Stimulated activated effector memory CD8-positive, alpha-beta T cell treated with anti-CD3 and anti-CD28 coated beads, Interleukin-12 subunit alpha, Interleukin-12 subunit beta, amount 100 ng/mL, for 72 hours (primary cell): ENCODE measurements at regions not wholly inside any gene's neighbourhood (a gene's known extent, or its start where the extent isn't known, plus 50 kb on each side); places are given as distances from the start of the nearest gene placed in this dataset.

ENCODE experiments used
- ATAC-seq: fragments of 150-1000 bp; cut with Tn5 transposase; 2 replicates; pipeline ENCODE4 v1.10.0; 2021
- DNase-seq, 2 donors: peaks; one replicate each; pipeline ENCODE4 v3.0.0; 2021 to 2022; ENCODE audit warnings: low spot score in 2 of 2
- H3K27ac Mint-ChIP-seq: one replicate; pipeline ENCODE4 v1.8.0; 2022; ENCODE audit warnings: mild to moderate bottlenecking, mixed read lengths
- H3K36me3 Mint-ChIP-seq: one replicate; pipeline ENCODE4 v1.8.0; 2022; ENCODE audit warnings: mild to moderate bottlenecking, mixed read lengths
- H3K4me1 Mint-ChIP-seq: one replicate; pipeline ENCODE4 v1.8.0; 2022; ENCODE audit warnings: mixed read lengths
- H3K4me3 Mint-ChIP-seq: one replicate; pipeline ENCODE4 v1.8.0; 2022; ENCODE audit warnings: mild to moderate bottlenecking, mixed read lengths
- H3K9me3 Mint-ChIP-seq: one replicate; pipeline ENCODE4 v1.8.0; 2022; ENCODE audit warnings: mixed read lengths

DNA sequence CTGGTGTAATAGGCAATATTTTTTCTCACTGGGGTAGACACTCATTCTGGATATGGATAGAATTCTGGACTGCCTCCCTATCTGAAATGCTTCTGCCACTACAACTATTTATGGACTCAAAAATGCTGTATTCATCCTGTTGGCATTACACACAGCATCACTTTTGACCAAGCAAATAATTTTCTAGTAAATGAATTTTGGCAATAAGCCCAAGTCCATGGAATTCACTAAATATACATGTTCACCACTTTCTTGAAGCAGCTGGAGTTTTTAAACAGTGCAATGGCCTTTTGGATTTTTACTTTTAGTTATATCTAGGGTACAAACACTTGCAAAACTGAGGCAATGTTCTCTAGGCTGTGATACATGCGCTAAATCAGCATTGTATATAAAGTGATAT is 724.9 kb upstream of the EDIL3 start:
- Mint-ChIP-seq H3K4me1 (no peaks in the 10 kb centered on the region), H3K4me3 (no peak overlapping the region), H3K9me3 (peaks cover 5% of the 10 kb centered on the region), H3K36me3 (no peaks in the 10 kb centered on the region), H3K27ac (no peak overlapping the region)
- ATAC-seq (no peak), DNase-seq (no peak)

DNA sequence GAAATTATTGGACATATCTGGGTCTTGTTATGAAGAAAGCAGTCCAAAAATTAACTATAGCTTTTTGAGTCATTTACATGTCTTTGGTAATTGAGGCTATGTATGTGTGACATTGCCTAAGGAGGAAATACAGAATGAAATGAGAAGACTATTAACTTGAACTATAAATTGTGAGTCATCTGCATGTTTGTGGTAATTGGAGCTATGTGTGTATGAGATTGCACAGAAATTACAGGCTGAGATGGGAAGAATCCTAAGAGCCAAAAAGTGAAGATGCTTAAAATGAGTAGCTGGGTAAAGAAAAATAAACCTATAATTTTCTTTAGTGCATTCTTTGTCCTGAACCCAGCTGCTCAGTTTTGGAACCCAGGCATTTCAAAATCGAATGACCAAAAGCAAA is 747.6 kb upstream of the EDIL3 start:
- ATAC-seq (no peak), DNase-seq (no peak)
- no peaks in the 10 kb centered on the region for H3K36me3 Mint-ChIP-seq
- H3K4me1 Mint-ChIP-seq: no peaks in the 10 kb centered on the region
- H3K9me3 Mint-ChIP-seq: peaks cover 14% of the 10 kb centered on the region
- no peak overlapping the region for H3K4me3 Mint-ChIP-seq
- H3K27ac Mint-ChIP-seq: no peak overlapping the region

DNA sequence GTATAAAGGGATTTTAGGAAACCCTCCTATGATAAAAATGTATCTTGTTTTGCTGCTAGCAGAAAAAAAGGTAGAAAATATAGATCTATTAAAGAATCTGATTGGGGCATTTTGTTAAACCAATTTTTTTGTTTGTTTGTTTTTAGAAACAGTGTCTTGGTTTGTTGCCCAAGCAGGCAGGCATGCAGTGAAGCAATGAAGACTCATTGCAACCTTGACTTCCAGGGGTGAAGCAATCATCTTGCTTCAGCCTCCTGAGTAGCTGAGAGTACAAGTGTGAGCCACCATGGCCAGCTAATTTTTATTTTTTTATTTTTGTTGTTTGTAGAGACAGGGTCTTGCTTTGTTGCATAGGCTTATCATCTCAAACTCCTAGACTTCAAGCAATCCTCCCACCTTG is 755.8 kb upstream of the EDIL3 start:
- H3K4me3 Mint-ChIP-seq: no peak overlapping the region
- no peak for ATAC-seq

DNA sequence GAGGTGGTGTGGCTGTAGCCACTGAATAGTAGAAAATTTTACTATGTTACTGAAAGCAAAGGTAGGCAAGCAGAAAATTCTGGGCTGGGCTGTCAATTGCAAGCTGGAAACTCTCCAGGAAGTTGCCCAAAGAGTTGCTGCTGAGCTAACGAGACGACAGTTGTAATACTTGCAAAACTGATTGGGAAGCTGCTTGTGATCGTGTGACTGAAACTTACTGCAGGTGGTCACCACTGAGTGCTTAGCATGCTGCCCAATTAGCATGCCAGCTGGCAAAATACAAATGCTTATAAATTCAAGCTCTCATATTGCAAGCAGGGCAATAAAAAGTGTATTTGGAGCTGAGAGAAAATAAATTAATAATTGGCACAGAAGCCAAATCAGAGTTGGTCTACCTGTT is 758.5 kb upstream of the EDIL3 start:
- DNase-seq (no peak), ATAC-seq (no peak)
- H3K4me3 Mint-ChIP-seq: no peak overlapping the region
- H3K9me3 Mint-ChIP-seq: peaks cover 2% of the 10 kb centered on the region
- H3K27ac Mint-ChIP-seq: no peak overlapping the region
- no peaks in the 10 kb centered on the region for H3K4me1 Mint-ChIP-seq
- H3K36me3 Mint-ChIP-seq: no peaks in the 10 kb centered on the region

More for the DNA sequence above, 755.8 kb upstream of the EDIL3 start:
- no peak overlapping the region for H3K27ac Mint-ChIP-seq
- no peaks in the 10 kb centered on the region for H3K36me3 Mint-ChIP-seq
- peaks cover 8% of the 10 kb centered on the region for H3K9me3 Mint-ChIP-seq
- H3K4me1 Mint-ChIP-seq: no peaks in the 10 kb centered on the region
- DNase-seq: no peak

DNA sequence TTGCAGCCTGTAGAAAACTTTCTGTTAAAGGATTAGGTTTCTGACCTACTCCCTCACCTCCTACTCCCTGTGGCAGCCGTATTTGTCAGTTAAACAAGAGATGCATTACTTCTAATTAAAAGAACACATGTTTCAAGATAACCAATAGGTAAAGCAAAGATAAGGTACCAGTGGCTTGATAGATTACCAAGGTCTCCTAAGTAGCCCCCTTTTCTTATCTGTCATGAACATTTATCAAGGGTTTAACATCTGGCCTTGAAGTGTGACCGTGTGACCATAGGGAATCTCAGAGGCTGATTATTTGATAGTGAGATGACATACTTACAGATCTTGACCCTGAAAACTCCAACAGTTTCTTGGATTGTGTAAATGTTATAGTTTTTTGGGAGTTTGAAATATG is 764.0 kb upstream of the EDIL3 start:
- Mint-ChIP-seq H3K9me3 (peaks cover 3% of the 10 kb centered on the region), H3K4me1 (no peaks in the 10 kb centered on the region), H3K27ac (no peak overlapping the region), H3K36me3 (no peaks in the 10 kb centered on the region), H3K4me3 (no peak overlapping the region)
- no peak for ATAC-seq
- no peak for DNase-seq

DNA sequence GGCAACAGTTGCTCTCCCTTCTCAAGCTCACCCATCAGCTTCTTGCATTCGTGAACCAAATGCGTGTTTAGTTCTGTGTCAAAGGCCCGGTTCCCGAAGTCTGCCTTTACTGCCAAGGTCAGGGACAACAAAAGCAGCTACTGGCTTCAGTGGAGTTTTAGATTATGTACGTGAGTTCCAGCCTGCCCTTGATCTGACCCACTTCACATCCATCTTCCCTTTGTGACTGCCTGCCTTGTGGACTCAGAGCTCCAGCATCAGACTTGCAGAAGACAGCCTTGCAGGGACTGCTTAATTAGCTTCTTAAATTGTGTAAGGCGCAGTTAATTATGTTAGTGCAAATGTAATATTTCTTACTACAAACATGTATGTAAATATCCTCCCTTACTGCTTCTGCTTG is 774.7 kb upstream of the EDIL3 start:
- no peaks in the 10 kb centered on the region for H3K36me3 Mint-ChIP-seq
- H3K9me3 Mint-ChIP-seq: no peaks in the 10 kb centered on the region
- no peaks in the 10 kb centered on the region for H3K4me1 Mint-ChIP-seq
- no peak overlapping the region for H3K27ac Mint-ChIP-seq
- no peak overlapping the region for H3K4me3 Mint-ChIP-seq
- no peak for ATAC-seq
- no peak for DNase-seq

DNA sequence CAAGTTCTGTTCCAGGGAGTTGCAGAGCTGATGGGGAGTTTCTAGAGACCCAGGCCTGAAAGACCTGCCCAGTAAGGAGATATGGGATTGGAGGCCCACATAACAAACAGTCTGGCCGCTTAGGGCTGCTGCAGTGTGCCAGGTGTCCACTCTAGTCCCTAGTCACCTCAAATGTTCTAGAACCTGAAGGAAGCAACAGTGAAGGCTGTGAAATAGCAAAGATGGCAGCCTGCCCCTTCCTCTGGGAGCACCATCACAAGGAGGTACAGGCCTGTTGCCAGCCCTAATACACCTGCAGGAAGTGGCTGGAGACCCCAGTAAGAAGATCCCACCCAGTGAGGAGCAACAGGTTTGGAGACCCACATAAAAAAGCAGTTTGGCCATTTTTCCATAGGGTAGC is 783.8 kb upstream of the EDIL3 start:
- Mint-ChIP-seq H3K27ac (no peak overlapping the region), H3K9me3 (peaks cover 13% of the 10 kb centered on the region), H3K36me3 (no peaks in the 10 kb centered on the region), H3K4me3 (no peak overlapping the region), H3K4me1 (no peaks in the 10 kb centered on the region)
- ATAC-seq: peak; percentile 13
- DNase-seq: no peak

DNA sequence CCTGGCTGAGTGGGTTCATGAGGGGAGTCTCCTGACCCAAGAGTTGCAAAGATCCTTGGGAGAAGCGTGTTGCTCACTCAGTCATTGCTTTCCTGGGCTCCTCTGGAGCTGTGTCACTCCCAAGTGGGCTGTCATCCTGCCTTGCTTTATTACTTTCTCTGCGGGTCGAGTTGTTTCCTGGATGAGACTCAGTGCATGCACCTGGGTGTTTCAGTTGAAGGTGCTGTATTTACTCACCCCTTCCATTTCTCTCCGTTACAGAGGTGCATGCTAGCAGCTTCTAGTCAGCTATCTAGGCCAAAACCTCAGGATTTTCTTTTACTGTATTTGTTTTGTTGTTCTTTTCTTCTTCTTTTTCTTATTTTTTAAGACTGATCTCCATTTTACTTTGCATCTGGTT is 785.5 kb upstream of the EDIL3 start:
- Mint-ChIP-seq H3K4me1 (no peaks in the 10 kb centered on the region), H3K9me3 (peaks cover 12% of the 10 kb centered on the region), H3K36me3 (no peaks in the 10 kb centered on the region), H3K4me3 (no peak overlapping the region), H3K27ac (no peak overlapping the region)
- ATAC-seq: no peak
- no peak for DNase-seq

DNA sequence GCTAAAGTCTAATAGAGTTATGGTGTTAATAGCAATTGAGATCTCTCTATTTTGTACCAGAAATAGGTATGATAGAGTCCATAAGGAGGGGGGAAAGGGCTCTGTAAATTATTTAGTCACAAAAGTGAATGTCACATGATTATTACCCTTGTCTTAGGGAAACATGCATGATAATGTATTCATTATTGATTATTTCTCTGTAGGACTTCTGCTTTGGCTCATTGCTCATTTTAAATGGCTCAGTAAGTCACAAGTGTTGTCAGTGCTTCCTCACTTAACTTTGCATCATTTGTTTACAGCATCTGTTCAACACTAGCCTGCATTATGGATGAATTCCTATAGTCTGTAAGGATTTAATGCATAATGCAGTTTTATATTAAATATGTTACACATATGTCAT is 788.8 kb upstream of the EDIL3 start:
- Mint-ChIP-seq H3K4me3 (no peak overlapping the region), H3K27ac (no peak overlapping the region)

DNA sequence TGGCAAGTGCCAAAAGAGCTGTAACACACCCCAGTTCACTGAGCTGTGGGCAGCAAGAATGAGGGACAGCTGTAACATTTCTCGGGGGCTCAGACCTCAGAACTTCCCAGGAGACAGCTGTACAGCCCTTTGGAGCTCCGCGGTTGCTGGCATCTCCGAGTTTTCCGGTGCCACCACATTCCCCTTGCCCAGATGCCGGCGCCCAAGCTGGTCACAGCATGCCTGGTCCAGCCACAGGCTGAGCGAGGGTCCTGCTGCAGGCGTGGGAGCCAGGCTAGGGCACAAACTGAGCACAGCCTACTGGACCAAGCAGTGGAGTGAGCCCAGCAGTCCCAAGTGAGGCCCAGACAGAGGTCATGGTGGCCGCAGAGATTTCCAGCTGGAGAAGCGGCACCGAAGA is 797.7 kb upstream of the EDIL3 start:
- DNase-seq (no peak), ATAC-seq (no peak)
- no peaks in the 10 kb centered on the region for H3K36me3 Mint-ChIP-seq
- no peak overlapping the region for H3K27ac Mint-ChIP-seq
- H3K4me3 Mint-ChIP-seq: no peak overlapping the region
- peaks cover under 1% of the 10 kb centered on the region for H3K9me3 Mint-ChIP-seq
- no peaks in the 10 kb centered on the region for H3K4me1 Mint-ChIP-seq

More for the DNA sequence above, 788.8 kb upstream of the EDIL3 start:
- Mint-ChIP-seq H3K4me1 (no peaks in the 10 kb centered on the region), H3K36me3 (no peaks in the 10 kb centered on the region), H3K9me3 (peaks cover 10% of the 10 kb centered on the region)
- ATAC-seq (no peak), DNase-seq (no peak)

DNA sequence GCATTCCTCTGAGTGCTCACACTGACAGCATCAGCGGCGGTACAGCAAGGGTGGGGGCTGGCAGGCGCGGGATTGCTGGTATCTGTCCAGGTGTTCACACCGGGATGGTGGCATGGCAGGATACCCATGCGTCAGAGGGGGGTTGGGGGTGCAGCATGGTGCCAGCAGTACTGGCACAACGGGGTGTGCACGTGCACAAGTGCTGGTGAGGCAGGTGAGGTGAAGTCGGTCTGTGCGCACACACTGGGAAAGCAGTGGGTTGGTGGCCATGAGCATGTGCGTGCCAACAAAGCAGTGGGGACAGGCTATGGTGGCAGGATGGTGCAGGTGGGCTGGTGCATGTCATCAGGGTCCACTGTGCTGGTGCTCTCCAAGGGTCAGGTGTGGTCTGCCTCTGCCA is 819.6 kb upstream of the EDIL3 start:
- H3K36me3 Mint-ChIP-seq: no peaks in the 10 kb centered on the region

DNA sequence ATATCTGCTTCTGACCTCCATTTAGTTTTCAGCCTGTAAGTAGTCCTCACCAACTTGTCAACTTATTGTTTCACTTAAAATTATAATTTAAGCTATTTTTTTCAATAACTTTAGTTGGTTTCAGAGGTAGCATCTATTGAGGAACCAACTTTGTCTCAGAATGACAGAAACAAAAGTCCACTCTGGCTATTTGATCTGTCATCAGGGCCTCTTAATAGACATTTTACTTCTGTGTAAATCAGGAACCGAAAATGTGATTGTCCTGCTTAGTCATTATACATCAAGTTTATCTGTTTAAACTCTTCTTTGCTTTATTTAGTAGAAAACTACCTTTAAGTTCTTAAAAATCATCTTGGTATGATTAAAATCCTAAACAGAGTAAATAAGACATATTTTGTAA is 820.8 kb upstream of the EDIL3 start:
- Mint-ChIP-seq H3K9me3 (peaks cover 11% of the 10 kb centered on the region), H3K4me3 (no peak overlapping the region), H3K36me3 (no peaks in the 10 kb centered on the region), H3K27ac (no peak overlapping the region), H3K4me1 (no peaks in the 10 kb centered on the region)
- ATAC-seq (no peak), DNase-seq (no peak)

More for the DNA sequence above, 819.6 kb upstream of the EDIL3 start:
- no peaks in the 10 kb centered on the region for H3K4me1 Mint-ChIP-seq
- no peak overlapping the region for H3K4me3 Mint-ChIP-seq
- H3K27ac Mint-ChIP-seq: no peak overlapping the region
- no peak for ATAC-seq
- peaks cover 11% of the 10 kb centered on the region for H3K9me3 Mint-ChIP-seq
- DNase-seq: no peak

DNA sequence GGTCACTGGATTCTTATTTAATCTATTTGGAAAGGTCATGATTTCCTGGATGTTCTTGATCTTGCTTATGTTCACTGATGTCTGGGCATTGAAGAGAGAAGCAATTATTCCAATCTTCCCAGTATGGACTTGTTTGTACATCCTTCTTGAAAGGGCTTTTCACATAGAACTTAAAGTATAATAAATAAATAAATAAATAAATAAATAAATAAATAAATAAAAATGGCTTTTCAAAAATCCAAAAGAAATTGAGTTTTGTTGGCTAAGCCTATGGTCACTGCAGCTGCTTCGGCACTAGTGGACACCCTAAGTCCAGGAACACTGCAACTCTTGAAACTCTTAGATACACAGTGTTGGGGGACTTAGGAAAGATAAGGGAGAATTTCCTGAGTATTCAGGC is 840.7 kb upstream of the EDIL3 start:
- H3K9me3 Mint-ChIP-seq: peaks cover 15% of the 10 kb centered on the region
- no peak overlapping the region for H3K27ac Mint-ChIP-seq
- H3K4me1 Mint-ChIP-seq: no peaks in the 10 kb centered on the region
- no peaks in the 10 kb centered on the region for H3K36me3 Mint-ChIP-seq
- DNase-seq: no peak
- H3K4me3 Mint-ChIP-seq: no peak overlapping the region
- ATAC-seq: no peak

DNA sequence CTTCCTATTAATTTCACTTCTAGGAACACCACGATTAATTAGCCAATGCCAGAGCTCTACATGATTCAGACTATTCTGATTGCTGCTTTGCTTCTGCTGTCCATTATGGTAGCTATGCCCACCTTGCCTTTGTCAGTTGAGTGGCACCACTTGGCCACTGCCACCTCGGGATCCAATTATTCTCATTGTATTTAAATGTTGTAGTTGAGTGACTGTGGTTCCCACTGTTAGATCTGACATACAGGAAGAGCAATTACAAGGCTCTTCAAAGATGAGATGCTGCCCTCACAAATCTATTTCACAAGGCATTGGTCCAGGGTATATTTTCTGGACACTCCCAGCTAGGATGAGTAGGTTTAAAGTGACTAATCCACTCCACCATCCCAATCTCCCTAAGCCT is 864.5 kb upstream of the EDIL3 start:
- DNase-seq: no peak
- Mint-ChIP-seq H3K9me3 (peaks cover 6% of the 10 kb centered on the region), H3K4me3 (no peak overlapping the region), H3K4me1 (no peaks in the 10 kb centered on the region), H3K36me3 (no peaks in the 10 kb centered on the region), H3K27ac (no peak overlapping the region)
- no peak for ATAC-seq

DNA sequence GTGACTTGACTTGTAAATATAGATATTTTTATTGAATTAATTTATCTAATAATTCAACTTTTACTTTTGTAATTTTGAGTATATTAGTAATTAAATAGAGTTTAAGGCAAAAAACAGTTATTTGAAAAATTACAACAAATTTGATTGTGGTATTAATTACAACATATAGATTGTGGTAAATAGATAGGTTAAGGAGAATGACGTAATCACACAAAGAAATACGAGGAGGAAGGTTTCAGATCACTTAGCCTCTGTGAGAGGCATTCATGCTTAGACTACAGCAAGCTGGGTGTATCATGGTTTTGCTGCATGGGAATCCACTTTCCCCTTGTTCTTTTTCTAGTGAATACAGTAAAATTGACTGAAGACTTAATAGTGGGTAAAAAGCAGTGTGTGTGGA is 878.4 kb upstream of the EDIL3 start:
- H3K27ac Mint-ChIP-seq: no peak overlapping the region
- DNase-seq (no peak), ATAC-seq (no peak)
- no peak overlapping the region for H3K4me3 Mint-ChIP-seq
- H3K9me3 Mint-ChIP-seq: peaks cover 6% of the 10 kb centered on the region
- H3K4me1 Mint-ChIP-seq: no peaks in the 10 kb centered on the region
- no peaks in the 10 kb centered on the region for H3K36me3 Mint-ChIP-seq

DNA sequence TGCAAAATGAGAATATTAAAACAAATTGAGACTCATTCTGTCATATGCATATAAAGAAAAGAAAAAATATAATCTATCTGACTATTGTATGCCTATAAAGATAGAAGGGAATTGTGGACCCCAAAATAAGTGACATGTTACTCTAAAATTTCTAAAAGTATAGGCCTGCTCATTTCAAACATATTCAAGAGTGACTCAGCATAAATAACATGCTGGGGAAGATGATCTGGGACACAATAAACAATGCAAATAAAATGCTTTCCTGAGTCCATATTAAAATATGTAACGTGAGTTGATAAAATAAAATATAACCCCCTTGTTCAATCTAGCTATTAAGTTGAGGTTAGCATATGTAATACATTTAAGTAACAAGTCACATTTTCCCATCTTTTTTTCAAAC is 882.0 kb upstream of the EDIL3 start:
- H3K36me3 Mint-ChIP-seq: no peaks in the 10 kb centered on the region
- no peak overlapping the region for H3K27ac Mint-ChIP-seq
- H3K4me1 Mint-ChIP-seq: no peaks in the 10 kb centered on the region
- ATAC-seq (no peak), DNase-seq (no peak)
- no peak overlapping the region for H3K4me3 Mint-ChIP-seq
- H3K9me3 Mint-ChIP-seq: peaks cover 14% of the 10 kb centered on the region

DNA sequence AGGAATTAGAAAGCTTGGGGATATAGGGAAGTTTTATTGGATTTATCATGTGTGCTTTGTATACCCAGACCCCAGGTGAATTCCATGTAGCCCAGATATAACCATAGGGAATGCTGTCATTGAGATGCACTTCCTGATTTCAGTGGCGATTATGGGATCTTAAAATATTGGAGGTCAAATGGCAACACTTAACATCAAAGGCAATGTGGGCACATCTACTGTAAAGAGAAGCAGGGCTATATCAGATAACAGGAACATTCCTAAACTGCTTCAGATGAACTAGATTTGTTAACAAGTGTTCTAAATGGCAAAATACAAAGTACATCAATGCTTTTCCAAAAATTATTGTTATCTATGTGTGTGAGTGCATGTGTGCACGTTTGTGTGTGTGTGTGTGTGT is 883.5 kb upstream of the EDIL3 start:
- H3K27ac Mint-ChIP-seq: no peak overlapping the region
- peaks cover 12% of the 10 kb centered on the region for H3K9me3 Mint-ChIP-seq
- H3K36me3 Mint-ChIP-seq: no peaks in the 10 kb centered on the region
- no peaks in the 10 kb centered on the region for H3K4me1 Mint-ChIP-seq
- no peak overlapping the region for H3K4me3 Mint-ChIP-seq
- DNase-seq: no peak
- no peak for ATAC-seq
